Stimulated activated CD8-positive, alpha-beta memory T cell treated with anti-CD3 and anti-CD28 coated beads, Interleukin-15, amount 100 ng/mL, for 48 hours (primary cell): ENCODE measurements at regions not wholly inside any gene's neighbourhood (a gene's known extent, or its start where the extent isn't known, plus 50 kb on each side); places are given as distances from the start of the nearest gene placed in this dataset.
A peak's percentile ranks its signal among the peaks of the same experiment; 100 is the strongest.

Experiments used
- DNase-seq, 2 donors: peaks; one replicate each; pipeline ENCODE4 v3.0.0-alpha.2; 2020; ENCODE audit warnings: low read depth in 2 of 2

DNA sequence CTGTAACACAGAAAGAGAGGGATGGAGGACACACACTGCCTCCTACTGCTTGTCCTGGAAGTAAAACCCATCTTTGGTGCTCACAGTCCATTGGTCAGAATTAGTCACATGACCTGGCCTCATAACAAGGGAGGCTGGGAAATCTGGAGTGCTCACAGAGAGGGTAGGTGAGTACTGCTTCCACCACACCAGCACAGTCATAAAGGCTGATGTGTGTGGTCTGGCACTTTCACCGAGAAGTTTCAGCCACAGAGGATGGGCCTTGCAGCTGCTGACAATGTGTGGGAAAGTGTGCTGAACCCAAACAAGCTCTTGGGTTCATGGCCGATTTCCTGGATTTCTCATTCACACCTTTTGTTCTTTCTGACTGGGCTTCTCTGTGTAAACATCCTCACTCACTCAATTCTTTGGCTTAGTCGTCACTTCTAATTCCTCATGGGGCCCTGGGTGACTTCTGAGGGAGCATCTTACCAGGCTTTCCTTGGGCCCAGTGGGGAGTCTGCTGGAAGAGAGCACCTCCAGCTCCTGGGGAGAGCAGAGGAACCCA is 100.7 kb downstream of the ASB7 start:
- peak; percentile 26 to 47 for DNase-seq

DNA sequence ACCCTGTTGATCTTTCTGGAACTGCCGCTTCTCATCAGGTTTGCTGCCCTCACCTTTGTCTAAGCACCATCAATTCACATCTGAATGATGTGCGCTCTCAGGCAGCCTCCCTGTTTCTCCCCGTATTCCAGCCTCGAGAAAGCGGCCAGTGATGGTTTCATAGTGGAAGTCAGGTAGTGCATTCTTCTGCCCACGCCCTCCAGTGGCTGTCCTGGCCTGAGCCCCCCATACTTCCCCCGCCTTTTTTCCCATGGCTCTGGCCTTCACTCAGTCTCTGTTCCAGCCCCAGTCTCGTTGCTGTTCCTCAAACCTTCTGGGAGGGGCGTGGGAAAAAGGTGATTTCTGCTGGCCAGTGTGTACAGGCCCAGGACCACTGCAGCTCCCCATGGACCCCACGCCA is 101.3 kb downstream of the ASB7 start:
- no peak for DNase-seq

DNA sequence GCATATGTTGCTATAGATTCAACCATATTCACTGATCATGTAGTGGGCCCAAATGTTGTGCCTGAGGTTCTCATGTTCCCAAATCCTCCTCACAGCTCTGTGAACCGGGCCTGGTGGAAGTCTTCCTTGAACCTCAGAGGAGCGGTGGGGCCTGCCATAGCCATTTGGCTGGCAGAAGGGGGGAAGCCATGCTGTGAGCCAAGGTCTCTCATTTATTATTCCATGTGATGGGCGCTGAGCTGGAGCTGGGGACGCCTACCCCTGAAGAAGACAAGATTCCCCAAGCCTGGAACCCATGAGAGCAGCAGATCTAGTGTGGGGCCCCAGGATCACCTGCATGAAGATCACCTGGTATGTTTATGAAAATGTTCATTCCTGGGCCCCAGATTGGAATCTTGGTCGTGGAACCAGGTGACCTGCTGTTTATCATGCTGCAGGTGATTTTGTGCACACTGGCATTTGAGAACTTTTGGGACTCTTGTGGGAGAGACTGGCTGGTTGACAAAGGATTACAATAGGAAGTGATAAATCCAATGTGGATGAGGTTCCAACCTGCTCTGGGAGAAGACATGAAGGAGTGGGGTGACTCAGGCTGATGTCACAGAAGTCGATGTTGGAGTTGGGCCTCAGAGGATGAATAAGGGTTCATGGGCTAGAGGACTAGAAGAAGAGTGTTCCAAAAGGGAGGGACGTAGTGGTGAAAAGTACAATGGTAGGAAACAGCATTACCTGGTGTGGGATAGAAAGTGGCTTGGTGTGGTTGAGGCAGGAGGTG is 102.1 kb downstream of the ASB7 start:
- DNase-seq: no peak

DNA sequence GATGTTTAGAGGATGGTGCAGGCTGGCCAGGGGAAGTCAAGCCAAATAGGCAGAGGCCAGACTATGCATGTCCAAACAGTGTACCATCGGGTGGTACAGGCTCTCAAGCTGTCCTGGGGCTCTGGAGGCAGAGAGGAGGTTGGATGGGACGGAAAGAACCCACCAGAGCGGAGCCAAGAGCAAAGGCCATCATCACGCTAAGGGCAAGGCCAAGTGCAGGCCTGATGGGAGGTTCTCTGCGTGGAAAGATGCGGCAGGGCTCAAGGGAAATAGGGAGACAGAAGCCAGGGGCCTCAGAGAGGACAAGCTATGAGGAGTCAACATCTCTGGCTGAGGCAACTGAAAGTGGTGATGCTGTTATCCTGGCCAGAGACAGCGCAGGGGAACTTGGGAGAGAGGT is 102.7 kb downstream of the ASB7 start:
- no peak for DNase-seq

DNA sequence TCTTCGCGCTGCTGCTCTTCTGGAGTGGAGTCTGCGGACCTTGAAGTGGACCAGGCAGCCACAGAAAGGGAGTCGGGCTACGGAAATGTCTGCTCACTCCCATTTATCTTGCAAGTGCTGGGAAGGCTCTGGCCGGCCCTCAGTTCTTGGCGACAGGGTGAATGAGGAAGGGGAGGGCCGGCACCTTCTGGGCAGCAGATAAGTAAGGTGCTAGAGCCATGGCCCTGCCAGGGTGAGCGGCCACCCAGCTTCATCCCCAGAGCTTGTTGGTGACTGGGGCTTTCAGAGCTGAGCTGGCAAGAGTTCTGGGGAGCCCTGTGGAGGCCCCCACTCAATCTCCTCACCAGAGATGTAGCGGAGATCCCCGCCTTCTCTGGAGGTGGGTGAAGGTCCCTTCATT is 103.5 kb downstream of the ASB7 start:
- no peak for DNase-seq

DNA sequence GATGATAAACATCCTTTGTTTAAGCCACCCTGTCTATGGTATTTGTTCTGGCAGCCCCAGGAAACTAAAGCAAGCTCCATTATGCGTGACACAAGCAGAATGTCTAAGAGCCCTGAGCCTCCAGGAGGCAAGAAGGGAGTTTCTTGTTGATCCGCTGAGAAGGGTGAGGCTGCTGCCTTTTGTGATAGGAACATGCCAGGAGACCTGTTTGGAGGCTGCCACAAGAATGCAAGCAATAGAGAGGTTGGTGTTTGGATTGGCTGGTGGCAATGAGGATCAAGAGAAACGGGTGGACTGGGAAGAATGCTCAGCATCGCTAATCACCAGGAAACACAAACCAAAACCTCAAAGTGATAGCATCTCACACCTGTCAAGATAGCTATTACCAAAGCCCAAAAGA is 104.8 kb downstream of the ASB7 start:
- DNase-seq: no peak

DNA sequence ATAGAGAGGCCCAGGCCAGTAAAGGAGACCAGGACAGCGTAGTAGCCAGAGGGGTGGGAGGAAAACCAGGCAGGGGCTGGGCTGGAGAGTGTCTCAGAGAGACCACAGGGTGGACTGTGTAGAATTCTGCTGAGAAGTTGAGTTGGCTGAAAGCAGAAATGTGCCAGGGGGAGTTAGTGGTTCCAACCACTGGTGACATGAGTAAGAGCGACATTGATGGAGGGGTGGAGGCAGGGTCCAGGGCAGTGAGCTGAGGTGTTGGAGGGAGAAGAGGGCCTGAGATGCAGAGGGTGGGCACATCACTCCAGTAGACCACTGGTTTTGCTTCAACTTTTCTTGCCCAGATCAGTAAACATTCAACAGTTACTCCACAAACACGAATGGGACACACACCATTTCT is 106.5 kb downstream of the ASB7 start:
- DNase-seq: no peak

DNA sequence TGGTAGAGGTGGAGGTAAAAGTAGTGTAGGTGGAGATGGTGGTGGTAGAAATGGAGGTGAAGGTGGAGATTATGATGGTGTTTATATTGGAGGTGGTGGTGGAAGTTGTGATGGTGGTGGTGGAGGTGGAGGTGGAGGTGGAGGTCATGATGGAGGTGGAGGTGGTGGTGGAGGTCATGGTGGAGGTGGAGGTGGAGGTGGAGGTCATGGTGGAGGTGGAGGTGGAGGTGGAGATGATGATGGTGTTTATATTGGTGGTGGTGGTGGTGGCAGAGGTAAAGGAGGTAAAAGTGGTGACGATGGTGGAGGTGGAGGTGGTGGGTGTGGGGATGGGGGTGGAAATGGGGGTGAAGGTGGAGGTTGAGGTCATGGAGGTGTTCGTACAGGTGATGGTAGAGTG is 107.8 kb downstream of the ASB7 start:
- DNase-seq: no peak

DNA sequence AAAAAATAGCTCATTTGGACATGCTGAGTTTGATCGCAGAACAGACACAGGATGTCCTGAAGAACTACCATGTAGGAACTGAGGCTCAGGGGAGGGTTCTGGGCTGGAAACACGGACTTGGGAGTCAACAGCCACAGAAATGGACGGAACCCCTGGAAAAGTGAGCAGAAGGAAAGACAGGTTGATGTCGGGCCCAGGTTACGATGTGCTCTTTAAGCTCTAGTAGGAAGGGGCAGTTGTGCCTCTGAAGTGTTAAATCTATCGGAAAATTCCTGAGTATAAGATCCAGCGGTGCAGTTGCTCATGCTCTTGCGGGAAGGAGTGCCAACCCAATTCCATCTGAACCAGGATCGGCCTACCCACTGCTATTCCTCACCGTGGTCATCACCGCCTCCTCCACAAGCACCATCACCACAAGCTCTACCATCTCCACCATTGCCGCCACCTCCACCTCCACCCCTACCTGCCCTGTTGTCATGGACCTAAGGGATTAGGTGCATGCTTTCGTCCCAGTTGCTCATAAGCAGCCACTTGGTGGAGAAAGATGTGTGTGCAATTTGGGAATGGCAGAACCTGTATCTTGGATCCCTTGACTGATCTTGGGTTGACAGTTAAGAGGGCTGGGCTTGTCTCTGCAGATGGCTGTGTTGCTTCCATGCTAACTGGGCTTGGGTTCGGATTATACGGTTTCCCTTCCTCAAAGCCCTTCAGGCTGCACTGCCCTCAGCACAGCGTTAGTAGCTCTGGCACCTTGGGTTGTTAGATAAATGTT is 108.5 kb downstream of the ASB7 start:
- no peak for DNase-seq

DNA sequence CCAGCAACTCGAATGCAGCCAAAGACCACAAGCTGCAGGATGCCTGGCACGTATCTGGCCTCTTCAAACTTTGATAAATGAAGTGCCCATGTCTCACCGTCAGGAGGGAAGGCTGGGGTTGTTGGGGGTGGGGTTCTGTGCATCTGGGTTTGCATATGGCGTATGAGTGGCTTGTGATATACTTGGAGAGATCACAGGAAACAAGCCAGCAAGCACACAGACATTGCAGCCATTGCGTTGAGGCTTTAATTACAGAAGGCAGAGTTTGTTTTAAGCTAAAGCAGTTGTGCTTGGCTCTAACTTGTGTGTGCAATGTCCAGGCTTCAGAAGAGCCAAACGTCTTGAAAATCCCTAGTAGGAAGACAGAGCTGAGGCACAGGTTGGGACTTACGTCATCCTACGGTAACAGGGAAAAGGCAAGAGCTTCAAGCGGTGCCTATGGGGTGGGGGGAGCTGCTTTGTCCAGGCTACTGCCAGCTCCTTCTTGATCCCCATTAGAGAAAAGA is 109.2 kb downstream of the ASB7 start:
- no peak for DNase-seq

DNA sequence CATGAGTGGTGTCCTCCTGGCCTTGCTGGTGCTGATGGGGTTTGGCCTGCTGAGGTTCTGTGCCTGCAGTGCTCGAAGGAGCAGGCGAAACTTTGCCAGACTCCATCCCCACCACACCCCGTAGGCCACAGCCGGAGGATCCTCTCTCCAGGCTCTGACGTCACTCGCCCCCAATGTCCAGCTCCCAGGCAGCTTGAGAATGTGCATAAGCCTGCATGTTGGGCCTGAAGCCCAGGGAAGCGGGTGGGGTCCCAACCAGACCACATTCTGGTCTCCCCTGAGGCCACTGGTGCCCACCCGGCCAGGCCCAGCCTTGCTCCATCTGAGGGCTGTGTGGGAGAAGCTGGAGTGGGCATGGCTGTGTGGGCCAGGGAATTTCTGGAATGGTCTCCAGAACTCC is 109.8 kb downstream of the ASB7 start:
- DNase-seq: no peak

DNA sequence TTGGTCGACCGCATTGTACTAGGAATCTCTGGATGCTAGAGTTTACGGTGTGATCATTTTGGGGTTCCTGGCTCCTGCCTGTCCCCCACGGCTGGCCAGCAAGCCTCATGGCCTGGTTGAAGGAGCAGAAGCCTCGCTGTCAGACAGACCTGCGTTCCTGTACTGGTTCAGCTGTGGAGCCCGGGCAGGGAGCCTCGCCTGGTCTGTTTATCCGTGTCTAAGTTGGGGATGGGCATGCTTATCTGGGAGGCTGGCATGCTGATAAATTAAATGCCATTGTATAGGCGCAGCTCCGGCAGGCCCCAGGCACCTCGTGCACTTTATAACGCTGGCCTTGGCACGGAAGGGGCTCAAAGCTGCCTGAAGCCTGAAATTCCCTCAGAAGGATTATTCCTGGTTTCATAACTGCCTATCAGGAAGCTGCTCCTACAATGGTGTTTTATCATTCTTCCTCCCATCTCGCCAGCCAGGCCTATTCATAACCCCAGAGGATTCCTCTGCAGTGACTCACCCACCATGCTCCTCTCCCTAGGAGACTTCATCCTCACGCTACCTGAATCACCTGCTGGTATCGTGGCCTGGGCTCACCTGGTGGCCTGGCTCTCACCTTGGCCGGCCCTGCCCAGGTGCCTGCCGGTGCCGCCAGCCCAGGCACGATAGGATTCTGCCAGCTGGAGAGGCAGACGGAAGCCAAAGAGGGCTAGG is 110.9 kb downstream of the ASB7 start:
- no peak for DNase-seq

DNA sequence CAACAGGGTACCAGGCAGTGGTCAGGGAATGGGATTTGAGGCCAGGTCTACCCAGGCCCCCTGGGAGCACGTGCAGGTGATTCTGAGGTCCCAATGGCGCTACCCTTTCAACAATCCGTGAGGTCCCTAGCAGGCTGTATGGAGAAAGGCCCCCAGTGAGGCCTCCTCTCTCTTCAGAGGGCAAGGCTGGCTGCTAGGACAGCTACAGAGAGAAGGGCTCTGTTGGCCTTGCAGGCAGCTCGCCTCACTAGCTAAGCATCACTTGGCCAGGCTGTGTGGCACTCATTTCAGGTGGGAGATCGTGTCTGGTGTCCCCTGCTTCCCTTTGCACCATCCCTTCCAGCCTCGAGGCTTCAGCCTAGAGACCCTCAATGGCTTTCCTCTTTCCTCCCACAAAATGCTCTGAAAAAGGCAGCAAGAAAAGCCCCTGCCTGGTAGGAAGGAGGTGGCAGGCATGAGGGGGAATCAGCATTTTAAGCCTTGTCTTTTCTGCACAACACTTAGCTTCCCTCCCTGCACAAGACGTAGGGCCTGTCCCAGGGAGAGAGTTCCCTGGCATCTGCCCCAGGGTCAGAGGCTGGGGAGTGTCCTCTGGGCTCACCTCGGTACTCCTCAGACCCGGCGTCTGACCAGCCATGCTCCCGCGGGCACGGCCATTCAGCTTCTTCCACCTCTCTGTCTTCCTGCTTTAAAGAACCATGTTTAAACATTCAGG is 111.8 kb downstream of the ASB7 start:
- DNase-seq: no peak

DNA sequence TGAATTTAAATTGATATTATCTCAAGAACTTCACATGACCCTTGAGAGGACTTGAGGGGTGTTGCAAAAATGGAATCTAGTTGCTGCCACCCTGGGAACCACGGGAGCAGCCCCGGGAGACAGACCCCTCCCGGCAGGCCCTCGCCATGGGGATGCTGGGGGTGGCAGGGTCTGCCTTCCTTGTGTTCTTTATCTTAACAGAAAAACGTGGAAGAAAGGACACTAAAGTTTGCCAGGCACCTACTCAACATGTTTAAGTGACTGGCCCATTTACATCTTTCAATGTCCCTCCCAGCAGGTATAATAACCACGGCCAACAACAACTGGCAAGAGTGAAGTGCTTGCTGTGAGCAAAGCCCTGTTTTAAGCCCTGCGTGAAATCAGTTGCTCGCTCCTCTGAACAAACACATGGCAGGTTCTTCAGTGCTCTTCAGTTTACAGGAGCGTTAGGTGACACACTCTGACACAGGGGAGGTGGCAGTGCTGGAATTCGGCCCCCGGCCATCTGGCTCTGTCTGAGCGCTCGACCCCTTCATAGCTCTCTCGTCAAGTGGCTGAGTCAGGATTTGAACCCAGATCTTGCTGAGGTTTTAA is 112.5 kb downstream of the ASB7 start:
- no peak for DNase-seq

DNA sequence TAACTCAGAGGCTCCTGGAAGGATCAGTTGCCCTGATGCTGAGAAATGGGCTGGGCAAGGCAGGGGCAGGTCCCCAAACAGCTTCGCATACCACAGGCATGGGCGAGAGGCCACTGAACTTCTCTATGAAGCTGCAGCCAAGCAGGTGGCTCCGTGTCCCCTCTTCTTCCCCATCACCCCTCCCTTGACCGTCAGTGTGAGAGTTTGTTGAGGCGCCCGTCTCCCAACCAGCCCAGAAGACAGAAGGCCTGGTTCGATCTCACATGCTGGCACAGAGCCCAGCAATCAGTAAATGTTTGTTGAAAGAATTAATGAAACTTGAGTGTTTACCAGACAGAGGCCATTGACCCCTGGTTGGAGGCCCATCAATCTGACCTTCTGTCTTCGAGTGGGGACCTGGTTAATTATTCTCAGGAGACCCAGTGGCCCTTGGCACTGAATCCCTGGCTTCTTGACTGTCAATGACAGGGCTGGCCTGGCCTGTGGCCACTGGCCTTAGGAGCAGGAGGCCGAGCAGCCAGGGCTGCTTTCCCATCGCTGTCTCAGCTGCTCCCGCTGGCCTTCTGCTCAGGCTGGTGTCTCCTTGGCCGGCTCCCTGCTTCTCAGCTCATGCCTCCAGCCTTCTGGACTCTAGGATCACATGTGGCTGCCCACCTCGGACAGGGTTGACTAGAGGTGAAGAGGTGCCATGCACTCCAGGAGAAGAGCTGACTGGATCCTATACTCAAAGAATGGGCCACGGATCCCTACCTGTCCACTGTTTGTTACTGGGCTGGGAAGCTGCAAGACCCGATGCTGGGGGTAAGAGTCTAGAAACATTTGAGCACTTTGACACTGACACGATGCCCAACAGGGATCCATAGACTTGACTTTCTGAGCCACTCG is 113.4 kb downstream of the ASB7 start:
- DNase-seq: no peak

DNA sequence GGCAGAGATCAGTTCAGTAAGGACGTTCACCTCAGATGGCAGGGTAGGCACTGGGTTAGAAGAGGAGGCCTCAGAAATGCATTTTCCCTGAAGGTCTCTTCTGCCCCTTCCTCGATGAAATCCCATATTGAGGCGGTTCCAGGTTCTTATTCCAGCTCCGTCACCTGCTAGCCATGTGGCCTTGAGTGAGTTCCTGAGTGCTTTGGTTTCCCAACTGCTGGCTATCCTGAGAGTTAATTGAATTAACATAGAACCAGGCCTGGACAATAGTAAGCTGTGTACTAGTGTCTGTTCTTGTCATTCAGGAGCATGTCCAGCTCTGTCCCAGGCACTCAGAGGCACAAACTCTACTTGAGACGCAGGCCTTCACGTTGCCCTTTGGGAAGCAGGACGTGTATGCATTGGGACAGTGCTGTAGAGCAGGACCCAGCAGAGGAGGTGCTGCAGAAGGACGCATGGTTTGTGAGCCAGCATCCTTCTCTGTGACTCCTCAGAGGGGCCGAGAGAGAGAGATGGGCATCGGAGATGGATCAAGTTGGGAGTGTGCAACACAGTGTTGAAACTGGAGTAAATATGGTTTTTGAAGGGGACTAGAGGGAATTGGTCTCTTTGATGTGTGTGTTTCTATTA is 114.2 kb downstream of the ASB7 start:
- no peak for DNase-seq

DNA sequence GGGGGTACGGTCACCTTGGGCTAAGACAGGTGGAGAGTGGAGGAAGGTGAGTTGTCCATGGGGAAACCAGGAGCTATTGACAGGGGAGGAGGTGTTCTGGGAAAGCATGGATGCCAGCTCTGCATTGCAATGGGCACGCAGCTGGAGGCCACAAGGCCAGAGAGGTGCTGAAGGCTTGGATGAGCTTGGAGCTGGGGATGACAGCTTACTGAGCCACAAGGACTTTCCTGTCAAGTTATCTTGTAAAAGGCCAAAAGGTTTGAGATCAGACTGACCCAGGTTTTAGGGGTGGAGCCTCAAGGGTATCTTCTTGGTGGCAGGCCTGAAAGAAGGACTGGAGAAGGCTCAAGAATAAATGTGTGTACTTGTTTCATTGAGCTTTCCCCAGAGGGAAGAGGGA is 115.2 kb downstream of the ASB7 start:
- DNase-seq: no peak

DNA sequence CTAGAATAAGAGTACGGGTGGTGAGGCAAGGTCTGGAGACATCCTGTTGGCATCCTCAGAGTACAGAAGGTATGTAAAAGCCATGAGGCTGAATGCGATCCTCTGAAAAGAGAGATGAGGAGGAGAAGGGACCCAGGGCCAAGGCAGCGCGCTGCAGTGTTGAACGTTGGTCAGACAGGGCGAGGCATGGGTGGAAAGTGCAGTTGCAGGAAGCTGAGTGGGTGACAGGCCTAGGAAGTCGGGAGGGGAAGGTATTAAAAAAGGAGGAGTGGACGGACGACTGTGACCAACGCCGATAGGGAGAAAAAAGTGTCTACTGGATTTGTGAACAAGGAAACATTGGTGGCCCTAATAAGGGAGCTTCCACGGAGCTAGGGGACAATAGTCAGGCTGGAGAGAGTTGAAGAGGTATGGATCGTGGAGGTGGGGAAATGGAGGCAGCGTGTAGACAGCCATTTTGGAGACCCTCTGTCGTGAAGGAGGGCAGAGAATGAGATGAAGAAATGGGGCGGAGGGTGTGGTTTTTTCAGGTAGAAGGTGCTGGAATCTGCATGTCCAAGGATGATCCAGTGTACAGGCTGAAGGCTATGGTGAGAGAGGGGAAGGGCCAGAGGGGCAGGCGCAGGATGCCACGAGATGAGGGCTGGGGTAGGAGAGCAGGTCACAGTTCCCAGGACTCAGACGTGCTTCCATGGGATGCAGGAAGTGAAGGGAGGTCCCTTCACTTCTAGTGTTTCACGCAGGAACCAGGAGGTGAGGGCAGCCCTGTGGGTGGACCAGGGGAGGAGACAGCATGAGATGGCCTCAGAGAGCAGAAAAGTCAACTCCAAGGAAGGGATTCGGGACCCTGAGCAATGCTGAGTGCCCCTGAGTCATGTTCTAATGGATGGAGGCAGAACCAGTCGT is 115.9 kb downstream of the ASB7 start:
- DNase-seq: no peak
